Activated naive CD4-positive, alpha-beta T cell treated with anti-CD3 and anti-CD28 coated beads for 36 hours (primary cell): ENCODE measurements at regions not wholly inside any gene's neighbourhood (a gene's known extent, or its start where the extent isn't known, plus 50 kb on each side); places are given as distances from the start of the nearest gene placed in this dataset.

Experiments used
- CTCF ChIA-PET: fragments of 350-600 bp; sonication (Branson Sonifier 250); formaldehyde crosslinking; loops from one replicate; lab custom pipeline; 2021; ENCODE audit warnings: antibody characterized with exemption; lab: Charles Lee
- DNase-seq: peaks from one replicate; pipeline ENCODE4 v3.0.0-alpha.2; 2020
- H3K27ac Mint-ChIP-seq: one replicate; pipeline ENCODE4 v1.8.0; 2021; ENCODE audit warnings: mild to moderate bottlenecking, mixed read lengths
- H3K27me3 Mint-ChIP-seq: one replicate; pipeline ENCODE4 v1.8.0; 2021; ENCODE audit warnings: low read depth, mixed read lengths
- H3K36me3 Mint-ChIP-seq: one replicate; pipeline ENCODE4 v1.8.0; 2021; ENCODE audit warnings: low read depth, mixed read lengths
- H3K4me1 Mint-ChIP-seq: one replicate; pipeline ENCODE4 v1.8.0; 2021; ENCODE audit warnings: low read depth, mixed read lengths
- H3K4me3 Mint-ChIP-seq: one replicate; pipeline ENCODE4 v1.8.0; 2021; ENCODE audit warnings: mild to moderate bottlenecking, moderate library complexity, mixed read lengths
- H3K9me3 Mint-ChIP-seq: one replicate; pipeline ENCODE4 v1.8.0; 2021; ENCODE audit warnings: mixed read lengths
- intact Hi-C: fragments of 100-400 bp; cut with micrococcal nuclease; formaldehyde crosslinking; loops from one replicate; pipeline ENCODE4 v1.15.1; 2023

GRCh38 chr2:226529556-226529955 is 270.1 kb downstream of the IRS1 start:
- Mint-ChIP-seq H3K4me3 (no peak overlapping the region), H3K9me3 (no peaks in the 10 kb centered on the region), H3K4me1 (no peaks in the 10 kb centered on the region), H3K36me3 (no peaks in the 10 kb centered on the region), H3K27ac (no peak overlapping the region), H3K27me3 (peaks cover 5% of the 10 kb centered on the region)
- CTCF ChIA-PET, result interaction anchor here (1.0 kb wide), 1 partner anchor 19 kb away, joined by 4 read pairs; no protein-coding TSS in a partner anchor
- no peak for DNase-seq
- intact Hi-C loops, result no loop called here

GRCh38 chr2:226526716-226527115 is 272.9 kb downstream of the IRS1 start:
- Mint-ChIP-seq H3K36me3 (no peaks in the 10 kb centered on the region), H3K4me1 (no peaks in the 10 kb centered on the region), H3K9me3 (no peaks in the 10 kb centered on the region), H3K27me3 (peaks cover 5% of the 10 kb centered on the region), H3K4me3 (no peak overlapping the region), H3K27ac (no peak overlapping the region)
- no peak for DNase-seq
- CTCF ChIA-PET, result no interaction called here
- intact Hi-C loops, result no loop called here

DNA sequence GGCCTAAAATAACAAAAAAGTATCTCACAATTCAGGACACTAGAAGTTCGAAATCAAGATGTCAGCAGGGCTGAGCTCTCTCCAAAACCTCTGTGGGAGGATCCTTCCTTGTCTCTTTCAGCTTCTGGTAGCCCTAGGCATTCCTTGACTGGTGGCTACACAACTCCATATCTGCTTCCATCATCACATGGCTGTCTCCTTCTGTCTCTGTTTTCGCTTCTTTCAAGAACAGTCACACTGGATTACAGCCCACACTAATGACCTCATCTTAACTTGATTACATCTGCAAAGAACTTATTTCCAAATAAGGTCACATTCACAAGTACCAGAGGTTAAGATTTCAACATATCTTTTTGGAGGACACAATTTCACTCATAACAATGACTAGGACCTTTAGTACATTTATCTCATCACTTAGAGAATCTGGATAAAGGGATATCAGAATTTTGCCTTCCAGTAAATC is 275.2 kb downstream of the IRS1 start:
- no peak overlapping the region for H3K4me3 Mint-ChIP-seq
- no peaks in the 10 kb centered on the region for H3K36me3 Mint-ChIP-seq
- intact Hi-C loops, result no loop called here
- H3K27me3 Mint-ChIP-seq, result peaks cover 5% of the 10 kb centered on the region
- CTCF ChIA-PET, result no interaction called here
- no peaks in the 10 kb centered on the region for H3K9me3 Mint-ChIP-seq
- no peak for DNase-seq
- no peaks in the 10 kb centered on the region for H3K4me1 Mint-ChIP-seq
- no peak overlapping the region for H3K27ac Mint-ChIP-seq

DNA sequence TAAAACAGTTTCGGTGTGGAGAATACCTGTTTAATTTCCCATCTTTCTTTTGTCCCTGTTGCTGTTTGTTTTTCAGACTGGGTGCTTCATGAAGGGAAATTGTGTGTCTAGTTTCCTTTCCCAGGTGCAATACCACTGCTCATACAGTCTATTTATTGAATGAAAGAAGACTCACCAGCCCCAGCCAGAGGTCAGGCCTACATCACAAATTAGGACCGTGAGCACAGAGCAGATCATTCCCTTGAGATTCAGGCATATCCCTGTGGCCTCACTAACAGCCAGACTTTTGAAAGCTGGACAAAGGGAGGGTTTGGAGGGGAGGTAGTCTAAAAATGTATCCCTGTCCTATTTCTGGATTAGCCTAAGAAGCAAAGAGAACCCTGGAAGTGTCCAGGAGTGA is 278.9 kb downstream of the IRS1 start:
- peaks cover 3% of the 10 kb centered on the region for H3K27me3 Mint-ChIP-seq
- H3K4me3 Mint-ChIP-seq, result no peak overlapping the region
- no peak overlapping the region for H3K27ac Mint-ChIP-seq
- no peaks in the 10 kb centered on the region for H3K4me1 Mint-ChIP-seq
- intact Hi-C loops, result no loop called here
- H3K36me3 Mint-ChIP-seq, result no peaks in the 10 kb centered on the region
- CTCF ChIA-PET, result no interaction called here
- DNase-seq, result no peak
- no peaks in the 10 kb centered on the region for H3K9me3 Mint-ChIP-seq

- no peaks in the 10 kb centered on the region for H3K9me3 Mint-ChIP-seq
- no peaks in the 10 kb centered on the region for H3K4me1 Mint-ChIP-seq
- H3K27ac Mint-ChIP-seq, result no peak overlapping the region
- DNase-seq, result no peak
- peaks cover 12% of the 10 kb centered on the region for H3K27me3 Mint-ChIP-seq
- intact Hi-C loops, result no loop called here
- CTCF ChIA-PET, result no interaction called here
- no peaks in the 10 kb centered on the region for H3K36me3 Mint-ChIP-seq
- H3K4me3 Mint-ChIP-seq, result no peak overlapping the region
Observed at GRCh38 chr2:226515344-226516055, 284.1 kb downstream of the IRS1 start.

- CTCF ChIA-PET, result no interaction called here
- Mint-ChIP-seq H3K9me3 (no peaks in the 10 kb centered on the region), H3K4me1 (no peaks in the 10 kb centered on the region), H3K36me3 (no peaks in the 10 kb centered on the region), H3K4me3 (no peak overlapping the region), H3K27ac (no peak overlapping the region), H3K27me3 (peaks cover 12% of the 10 kb centered on the region)
- no peak for DNase-seq
- intact Hi-C loops, result no loop called here
Observed at GRCh38 chr2:226514895-226515294, 284.7 kb downstream of the IRS1 start.

DNA sequence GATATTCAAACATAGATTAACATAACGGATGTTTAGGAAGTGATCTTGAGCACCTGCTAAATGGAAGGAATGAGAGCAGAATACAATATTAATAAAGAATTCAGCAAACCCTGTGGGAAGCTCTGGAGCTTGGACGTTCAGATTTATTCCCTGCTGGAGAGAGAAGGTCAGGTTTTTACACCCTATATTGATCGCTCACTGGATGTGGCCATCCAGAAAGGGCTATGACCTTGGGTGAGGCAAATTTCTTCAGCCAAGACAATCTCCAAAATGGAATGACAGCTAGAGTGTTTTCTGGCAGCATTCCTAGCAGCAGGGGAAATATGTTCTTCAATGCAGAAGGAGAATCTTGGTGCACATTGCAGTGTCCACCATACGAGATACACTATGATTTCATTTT is 288.3 kb downstream of the IRS1 start:
- Mint-ChIP-seq H3K27me3 (peaks cover 12% of the 10 kb centered on the region), H3K4me3 (no peak overlapping the region), H3K9me3 (no peaks in the 10 kb centered on the region), H3K4me1 (no peaks in the 10 kb centered on the region), H3K27ac (no peak overlapping the region), H3K36me3 (no peaks in the 10 kb centered on the region)
- no peak for DNase-seq
- CTCF ChIA-PET, result no interaction called here
- intact Hi-C loops, result no loop called here

DNA sequence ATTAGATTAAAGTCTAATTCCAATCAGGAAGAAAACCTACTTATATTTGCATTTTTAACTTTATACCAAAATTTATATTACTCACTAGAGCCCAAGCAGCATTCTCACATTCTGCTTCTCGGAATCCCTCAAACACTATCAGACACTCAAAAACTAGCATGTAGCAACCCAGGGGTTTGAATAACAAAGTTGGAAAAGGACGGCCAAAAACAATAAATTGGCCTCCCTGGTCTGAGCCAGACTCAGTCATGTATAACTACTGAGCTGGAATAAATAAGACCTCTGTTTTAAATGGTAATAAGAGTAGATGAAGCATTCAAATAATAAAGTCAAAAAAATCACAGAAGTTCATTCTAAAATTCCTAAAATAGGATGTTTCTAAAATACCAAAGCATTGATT is 290.9 kb downstream of the IRS1 start:
- Mint-ChIP-seq H3K36me3 (no peaks in the 10 kb centered on the region), H3K9me3 (no peaks in the 10 kb centered on the region), H3K27ac (no peak overlapping the region), H3K27me3 (peaks cover 11% of the 10 kb centered on the region), H3K4me1 (no peaks in the 10 kb centered on the region), H3K4me3 (no peak overlapping the region)
- CTCF ChIA-PET, result interaction anchor here (0.5 to 0.9 kb wide), 2 partner anchors 40 to 446 kb away, joined by 3 read pairs; no protein-coding TSS in a partner anchor
- intact Hi-C loops, result no loop called here
- no peak for DNase-seq

DNA sequence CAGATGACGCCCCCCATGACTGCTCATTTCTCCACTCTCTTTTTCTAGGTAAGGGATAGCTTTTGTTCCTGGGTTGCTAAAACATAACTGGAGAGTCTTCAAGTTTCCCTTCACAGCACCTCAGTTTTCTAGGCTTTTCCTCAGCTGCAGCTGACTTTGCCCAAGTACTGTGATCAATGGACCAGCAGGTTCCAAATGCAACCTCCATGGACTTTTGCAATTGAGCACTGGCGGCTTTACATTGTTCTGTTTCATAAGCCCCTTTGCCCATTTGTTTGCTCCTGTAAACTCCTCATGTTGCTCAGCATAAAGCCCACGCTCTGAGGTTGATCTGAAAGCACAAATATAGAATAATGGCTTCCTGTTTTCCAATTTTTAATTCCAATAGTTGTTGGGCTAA is 291.6 kb downstream of the IRS1 start:
- H3K27ac Mint-ChIP-seq, result no peak overlapping the region
- peaks cover 12% of the 10 kb centered on the region for H3K27me3 Mint-ChIP-seq
- no peak for DNase-seq
- CTCF ChIA-PET, result interaction anchor here (0.6 to 0.9 kb wide), 2 partner anchors 39 to 1596 kb away, joined by 3 read pairs; no protein-coding TSS in a partner anchor
- H3K4me3 Mint-ChIP-seq, result no peak overlapping the region
- H3K4me1 Mint-ChIP-seq, result no peaks in the 10 kb centered on the region
- intact Hi-C loops, result no loop called here
- H3K9me3 Mint-ChIP-seq, result no peaks in the 10 kb centered on the region
- H3K36me3 Mint-ChIP-seq, result no peaks in the 10 kb centered on the region

GRCh38 chr2:226497146-226497909 is 302.3 kb downstream of the IRS1 start:
- Mint-ChIP-seq H3K27ac (no peak overlapping the region), H3K9me3 (no peaks in the 10 kb centered on the region), H3K36me3 (no peaks in the 10 kb centered on the region), H3K4me1 (no peaks in the 10 kb centered on the region), H3K27me3 (peaks cover 6% of the 10 kb centered on the region), H3K4me3 (no peak overlapping the region)
- DNase-seq, result no peak
- intact Hi-C loops, result no loop called here
- CTCF ChIA-PET, result interaction anchor here (0.6 kb wide), 1 partner anchor 1510 kb away, joined by 5 read pairs; no protein-coding TSS in a partner anchor

DNA sequence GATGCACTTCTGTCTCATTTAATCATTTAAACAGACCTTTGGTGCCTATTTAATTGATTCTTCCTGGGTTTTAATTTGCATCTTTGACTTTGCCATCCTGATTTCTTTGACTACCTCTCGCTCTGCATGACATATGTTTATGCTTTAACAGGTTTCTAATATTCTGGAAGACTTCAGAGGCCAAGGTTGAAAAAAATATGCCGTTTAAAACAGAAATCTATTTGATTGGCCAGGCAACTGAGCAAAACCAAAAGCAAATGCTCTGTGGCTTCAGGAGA is 303.4 kb downstream of the IRS1 start:
- no peak overlapping the region for H3K4me3 Mint-ChIP-seq
- H3K9me3 Mint-ChIP-seq, result no peaks in the 10 kb centered on the region
- intact Hi-C loops, result no loop called here
- CTCF ChIA-PET, result no interaction called here
- no peaks in the 10 kb centered on the region for H3K36me3 Mint-ChIP-seq
- H3K27ac Mint-ChIP-seq, result no peak overlapping the region
- peaks cover 10% of the 10 kb centered on the region for H3K27me3 Mint-ChIP-seq
- DNase-seq, result no peak
- no peaks in the 10 kb centered on the region for H3K4me1 Mint-ChIP-seq

- intact Hi-C loops, result no loop called here
- CTCF ChIA-PET, result no interaction called here
- H3K9me3 Mint-ChIP-seq, result no peaks in the 10 kb centered on the region
- no peak overlapping the region for H3K4me3 Mint-ChIP-seq
- H3K36me3 Mint-ChIP-seq, result no peaks in the 10 kb centered on the region
- H3K27me3 Mint-ChIP-seq, result peaks cover 6% of the 10 kb centered on the region
- no peak for DNase-seq
- H3K27ac Mint-ChIP-seq, result no peak overlapping the region
- no peaks in the 10 kb centered on the region for H3K4me1 Mint-ChIP-seq
Observed at GRCh38 chr2:226495466-226496272, 304.0 kb downstream of the IRS1 start.
